ENCODE measurements at regions not wholly inside any gene's neighbourhood (a gene's known extent, or its start where the extent isn't known, plus 50 kb on each side); places are given as distances from the start of the nearest gene placed in this dataset.
"Not testable (repeated sequence)": the region's sequence is repeated elsewhere in the genome, so short reads cannot be mapped to it uniquely, and the experiment has no call there.

DNA sequence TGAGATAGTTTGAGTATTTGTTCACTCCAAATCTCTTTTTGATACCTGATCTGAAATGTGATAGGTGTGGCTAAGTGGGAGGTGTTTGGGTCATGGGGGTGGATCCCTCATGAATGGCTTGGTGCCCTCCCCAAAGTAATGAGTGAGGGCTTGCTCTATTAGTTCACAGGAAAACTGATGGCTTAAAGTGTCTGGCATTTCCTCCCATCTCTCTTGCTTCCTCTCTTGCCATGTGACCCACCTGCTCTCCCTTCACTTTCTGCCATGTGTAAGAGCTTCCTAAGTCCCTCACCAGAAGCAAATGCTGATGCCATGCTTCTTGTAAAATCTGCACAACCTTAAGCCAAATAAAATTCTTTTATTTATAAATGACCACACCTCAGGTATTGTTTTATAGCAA is 61.1 kb downstream of the MAD2L1 start:
- DNase-seq = no peak

DNA sequence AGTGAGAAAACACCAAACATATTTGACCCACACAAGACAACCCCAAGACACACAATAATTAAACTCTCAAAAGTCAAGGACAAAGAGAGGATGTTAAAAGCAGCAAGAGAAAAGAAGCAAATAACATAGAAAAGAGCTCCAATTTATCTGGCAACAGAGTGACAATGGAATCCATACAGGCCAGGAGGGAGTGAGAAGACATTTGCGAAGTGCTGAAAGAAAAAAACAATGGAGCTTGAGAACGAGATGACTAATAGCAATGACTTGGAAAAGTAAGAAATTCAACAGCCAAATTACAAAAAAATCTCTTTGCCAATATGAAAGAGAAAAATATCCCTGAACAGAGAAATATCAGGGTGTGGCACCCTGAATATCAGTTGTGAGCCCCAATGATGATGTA is 61.6 kb downstream of the MAD2L1 start:
- no peak for DNase-seq

DNA sequence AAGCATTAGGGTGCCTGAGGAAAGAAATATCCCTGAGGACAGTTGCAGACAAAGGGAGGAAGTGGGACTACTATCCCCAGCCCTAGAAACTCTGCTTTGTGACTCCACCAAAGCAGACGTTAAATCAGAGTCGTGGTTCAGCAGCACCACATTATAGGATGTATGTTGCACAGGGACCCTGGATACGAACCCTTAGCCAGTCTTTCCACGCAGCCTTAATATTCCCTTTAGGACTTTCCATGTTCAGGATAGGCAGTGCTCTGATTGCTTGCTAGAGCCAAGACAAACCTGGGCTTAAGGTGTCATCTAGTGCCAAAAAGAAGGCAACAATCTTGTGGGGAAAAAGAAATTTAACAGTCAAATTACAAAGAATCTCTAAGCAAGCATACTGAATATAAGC is 62.6 kb downstream of the MAD2L1 start:
- DNase-seq = no peak

DNA sequence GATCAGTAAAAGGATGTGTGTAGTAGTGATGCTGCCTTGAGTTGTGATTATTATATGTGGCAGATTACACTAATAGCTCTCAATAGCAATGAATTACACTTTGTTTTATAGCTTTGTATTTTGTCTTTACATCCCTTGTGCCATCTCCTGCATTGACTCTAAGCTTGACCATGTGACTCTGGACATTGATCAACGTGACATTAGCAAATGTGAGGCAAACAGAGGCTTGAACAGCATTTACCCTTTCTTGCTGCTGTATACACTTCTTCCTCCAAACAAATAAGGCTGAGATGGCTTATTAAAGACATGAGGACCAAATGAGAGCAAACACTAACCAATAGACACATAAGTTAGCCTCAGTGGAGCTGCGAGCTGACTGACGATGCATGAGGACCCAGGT is 63.5 kb downstream of the MAD2L1 start:
- no peak for DNase-seq

DNA sequence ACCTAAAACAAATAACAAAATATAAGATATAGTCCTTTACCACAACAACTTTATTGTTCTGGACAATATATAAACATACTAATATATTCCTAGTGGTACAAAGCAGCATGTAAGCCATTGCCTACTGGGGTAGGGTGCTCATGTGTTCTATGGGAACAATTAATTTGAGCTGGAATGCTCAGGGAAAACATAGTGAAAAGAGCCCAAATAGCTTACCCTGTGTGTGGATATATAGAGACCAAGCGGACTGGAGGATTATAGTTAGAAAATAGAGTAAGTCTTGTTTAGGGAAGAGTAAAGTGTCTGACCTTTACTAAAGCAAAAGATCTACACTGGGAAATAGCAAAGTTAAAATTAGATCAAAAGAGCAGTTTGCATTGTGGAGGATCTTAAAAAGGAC is 64.8 kb downstream of the MAD2L1 start:
- DNase-seq = no peak

DNA sequence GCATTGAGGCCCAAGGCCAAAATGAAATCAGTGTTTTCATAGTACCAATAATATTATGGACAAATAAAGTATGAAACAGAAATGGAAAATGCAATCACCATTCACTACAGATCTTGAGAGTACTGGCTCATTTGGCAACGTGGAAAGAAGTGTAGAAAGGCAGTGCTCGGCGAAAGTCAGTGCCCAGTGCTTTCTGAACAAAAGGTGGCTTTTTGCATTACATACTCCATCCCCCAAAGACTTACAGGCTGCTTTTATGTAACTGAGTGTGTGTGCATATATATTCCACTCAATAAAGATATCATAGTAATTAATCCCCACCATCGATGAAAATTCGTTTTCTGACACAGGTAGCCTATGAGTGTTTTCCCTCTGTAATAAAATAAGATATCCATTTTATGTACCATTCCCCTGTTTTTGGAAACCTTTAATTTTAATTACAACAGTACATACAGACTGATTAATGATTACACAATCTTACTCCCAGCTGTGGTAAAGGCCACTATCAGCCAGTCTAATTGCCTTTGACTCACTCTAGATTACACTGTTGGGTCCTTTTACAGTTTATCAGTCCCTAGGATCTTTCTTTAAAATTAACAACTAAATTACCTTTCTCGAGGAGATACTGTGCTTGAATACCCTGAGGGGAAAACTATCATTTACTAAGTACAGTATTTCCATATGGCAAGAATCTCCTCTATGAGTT is 65.9 kb downstream of the MAD2L1 start:
- no peak for DNase-seq

DNA sequence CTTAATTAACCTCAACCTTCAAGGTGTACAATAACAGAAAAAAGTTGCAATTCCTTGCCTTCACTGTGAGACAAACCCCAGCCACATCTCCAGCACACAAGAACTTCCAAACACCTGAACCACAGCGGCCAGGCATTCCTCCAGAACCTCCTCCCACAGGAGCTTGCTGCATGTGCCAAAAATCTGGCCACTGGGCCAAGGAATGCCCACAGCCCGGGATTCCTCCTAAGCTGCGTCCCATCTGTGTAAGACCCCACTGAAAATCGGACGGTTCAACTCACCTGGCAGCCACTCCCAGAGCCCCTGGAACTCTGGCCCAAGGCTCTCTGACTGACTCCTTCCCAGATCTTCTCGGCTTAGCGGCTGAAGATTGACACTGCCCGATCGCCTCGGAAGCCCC is 70.6 kb downstream of the MAD2L1 start:
- not testable (repeated sequence) for DNase-seq

DNA sequence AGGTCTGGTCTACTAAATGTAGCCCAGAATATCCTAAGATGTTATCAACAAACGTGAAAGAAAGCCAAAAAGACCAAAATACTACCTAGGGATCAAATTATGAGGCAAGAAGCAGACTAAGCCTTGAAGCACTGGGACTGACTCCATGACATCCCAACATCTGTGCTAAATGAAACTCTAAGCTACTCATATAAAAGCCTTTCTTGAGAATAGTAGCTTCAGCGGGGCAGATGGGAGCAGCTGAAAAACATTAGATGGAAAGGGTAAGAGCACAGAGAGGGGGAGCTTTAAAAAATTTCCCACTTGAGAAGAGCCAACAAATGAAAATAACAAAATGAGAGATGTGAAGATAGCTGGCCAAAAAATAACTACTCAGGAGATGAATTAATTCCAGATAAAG is 81.7 kb downstream of the MAD2L1 start:
- DNase-seq = no peak

DNA sequence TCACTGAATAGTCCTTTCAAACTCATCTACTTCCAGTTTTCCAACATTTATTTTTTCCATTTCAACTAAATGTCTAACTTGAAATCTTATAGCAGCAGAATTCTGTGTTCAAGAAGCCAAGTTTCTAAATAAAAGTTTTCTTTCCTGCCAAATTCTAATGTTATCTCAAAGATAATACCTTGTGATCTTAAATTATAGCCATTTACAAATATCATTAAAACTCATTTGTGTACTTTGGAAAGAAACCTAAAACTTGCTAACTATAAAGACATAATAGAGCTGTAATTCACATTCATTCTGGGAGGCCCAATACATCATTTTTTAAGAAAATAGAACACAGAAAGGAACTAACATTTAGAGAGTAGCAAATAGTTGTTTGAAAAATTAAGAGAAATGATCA is 83.9 kb downstream of the MAD2L1 start:
- DNase-seq = no peak

DNA sequence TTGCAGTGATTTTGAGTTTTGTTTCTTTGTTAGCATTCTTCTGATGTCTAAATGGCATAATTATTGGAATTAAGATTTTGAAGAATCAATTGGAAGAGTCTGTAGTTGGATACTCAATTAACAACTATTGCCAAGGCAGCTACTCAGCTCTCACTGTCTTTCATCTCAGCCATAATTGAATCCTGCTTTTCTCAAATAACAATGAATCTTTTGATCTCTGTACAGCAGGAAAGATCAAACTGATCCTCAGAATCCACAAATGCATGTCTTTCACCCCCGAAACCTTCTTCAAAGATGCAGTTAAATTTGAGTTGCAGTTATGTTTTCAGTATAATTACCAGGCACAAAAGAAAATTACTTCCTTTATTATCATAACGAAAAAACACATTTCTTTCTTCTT is 86.2 kb downstream of the MAD2L1 start:
- DNase-seq = no peak

DNA sequence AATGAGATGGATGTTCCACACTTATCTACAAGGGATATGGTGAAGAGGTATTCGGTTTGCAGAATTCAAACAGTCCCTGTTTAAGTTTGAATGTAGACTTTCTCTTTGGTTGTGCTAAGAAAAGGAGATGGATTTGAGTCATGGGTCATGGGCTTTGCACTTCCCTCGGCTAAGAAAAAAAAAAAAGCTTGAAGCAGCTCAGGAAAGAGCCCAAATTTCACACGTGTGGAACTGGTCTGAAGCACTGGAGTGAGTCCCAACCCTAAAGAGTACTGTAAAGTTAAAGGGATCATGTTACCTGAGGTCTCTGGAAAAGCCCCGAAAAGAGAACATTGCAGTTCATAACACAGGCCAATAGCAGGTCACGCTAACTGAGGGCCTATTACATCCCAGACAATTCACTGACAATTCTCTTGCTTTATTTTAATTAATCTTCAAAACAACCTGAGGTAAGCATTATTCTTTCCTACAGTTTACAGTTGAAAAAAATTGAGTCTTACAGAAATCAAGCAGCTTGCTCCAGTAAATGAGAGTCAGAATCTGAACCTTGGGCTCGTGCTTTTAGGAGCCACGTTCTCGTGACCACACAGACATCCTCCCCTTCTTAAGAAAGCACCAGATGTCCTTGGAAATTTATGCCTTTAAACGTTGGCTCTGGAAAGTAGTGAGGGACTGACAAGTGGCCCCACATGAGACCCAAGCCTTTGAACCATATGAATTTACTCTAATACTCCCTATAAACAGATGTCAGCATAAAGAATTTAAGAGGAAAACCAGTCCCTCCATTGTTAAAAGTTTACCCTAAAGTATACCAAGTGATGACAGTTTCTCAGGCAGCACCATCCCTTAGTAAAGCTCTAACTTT is 89.3 kb downstream of the MAD2L1 start:
- DNase-seq = no peak

DNA sequence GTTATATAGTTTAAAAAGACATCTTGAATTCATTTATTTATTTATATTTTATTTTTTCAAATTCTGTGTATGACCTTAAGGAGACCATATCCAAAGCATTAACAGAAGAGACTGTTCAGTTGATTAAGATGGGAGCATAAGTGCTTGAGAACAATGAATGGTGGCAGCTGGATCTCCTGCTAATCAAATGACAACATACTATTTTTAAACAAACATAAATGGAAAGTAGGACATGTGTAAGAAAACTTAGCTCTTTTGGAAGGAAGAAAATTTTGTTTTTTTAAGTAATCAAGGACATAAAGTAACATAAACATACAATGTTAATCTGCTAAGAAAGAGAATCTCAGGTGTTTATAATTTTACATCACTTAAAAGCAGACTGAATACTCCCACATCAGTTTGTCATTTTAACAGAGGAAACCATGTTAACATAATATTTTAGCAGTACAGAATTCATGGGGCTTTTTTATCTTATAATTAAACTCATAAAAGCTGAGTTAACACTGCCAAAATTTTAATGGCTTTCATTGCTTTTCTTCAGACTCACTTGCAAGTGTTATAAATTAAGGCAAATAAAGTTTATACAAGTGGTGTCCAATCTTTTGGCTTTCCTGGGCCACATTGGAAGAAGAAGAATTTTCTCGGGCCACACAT is 95.1 kb downstream of the MAD2L1 start:
- DNase-seq = no peak

DNA sequence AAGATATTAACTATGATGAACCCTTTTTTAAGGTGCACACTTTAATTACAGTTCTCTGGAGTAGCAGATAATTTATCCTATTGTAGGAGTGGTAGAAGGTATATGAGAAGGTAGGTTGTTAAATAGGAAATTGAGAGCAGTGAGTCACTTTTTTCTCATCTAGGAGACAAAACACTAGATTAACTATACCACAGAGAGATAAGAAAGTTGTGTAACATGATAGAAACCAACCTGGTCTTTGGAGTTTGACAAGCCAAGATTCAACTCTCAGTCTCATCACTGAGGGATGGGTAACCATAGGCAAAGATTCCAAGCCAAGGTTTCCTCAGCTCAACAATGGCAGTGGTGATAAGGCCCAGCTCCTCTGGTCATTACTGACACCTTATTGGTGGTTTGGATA is 104.0 kb downstream of the MAD2L1 start:
- DNase-seq = no peak

DNA sequence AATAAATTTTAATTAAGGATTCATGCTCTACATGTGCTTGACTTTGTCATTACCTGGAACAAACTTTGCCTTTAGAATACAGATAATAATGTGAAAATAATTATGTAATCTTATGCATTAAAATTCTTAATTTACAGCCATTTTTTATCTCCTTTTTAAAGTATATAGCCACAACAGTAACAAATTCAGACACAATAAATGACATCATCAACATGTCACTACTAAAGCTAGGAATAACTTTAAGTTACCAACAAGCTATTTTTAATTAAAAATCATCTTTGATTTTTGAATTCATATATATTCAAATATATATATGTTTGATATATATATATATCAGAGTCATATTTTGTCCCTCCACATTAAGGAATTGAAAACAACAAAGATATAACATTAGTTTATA is 107.7 kb downstream of the MAD2L1 start:
- DNase-seq = no peak

DNA sequence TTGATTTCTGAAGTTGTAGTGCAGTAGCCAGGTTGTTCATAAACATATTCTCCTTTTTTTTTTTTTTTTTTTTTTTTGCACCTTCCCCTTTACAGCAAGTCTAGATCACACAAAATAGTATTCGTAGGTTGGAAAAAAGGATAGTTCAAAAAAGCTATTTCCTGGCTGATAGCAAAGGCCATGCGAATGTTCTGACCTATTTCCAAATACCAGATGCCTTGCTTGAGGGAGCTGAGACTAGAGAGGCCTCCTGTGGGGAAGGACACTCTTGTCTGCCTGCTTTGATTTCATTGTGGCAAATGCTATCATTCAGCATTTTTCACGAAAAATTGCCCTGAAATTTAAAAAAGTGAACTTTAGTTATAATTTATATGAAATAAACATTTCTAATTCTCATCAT is 111.4 kb downstream of the MAD2L1 start:
- no peak for DNase-seq

DNA sequence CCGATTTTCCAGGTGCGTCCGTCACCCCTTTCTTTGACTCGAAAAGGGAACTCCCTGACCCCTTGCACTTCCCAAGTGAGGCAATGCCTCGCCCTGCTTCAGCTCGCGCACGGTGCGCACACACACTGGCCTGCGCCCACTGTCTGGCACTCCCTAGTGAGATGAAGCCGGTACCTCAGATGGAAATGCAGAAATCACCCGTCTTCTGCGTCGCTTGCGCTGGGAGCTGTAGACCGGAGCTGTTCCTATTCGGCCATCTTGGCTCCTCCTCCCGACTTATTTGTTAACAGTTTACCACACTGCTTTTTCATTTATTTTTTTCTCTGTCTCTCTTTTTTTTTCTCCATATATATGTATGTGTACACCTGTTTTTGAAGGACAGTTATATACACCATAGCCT is 112.2 kb downstream of the MAD2L1 start:
- DNase-seq = not testable (repeated sequence)

DNA sequence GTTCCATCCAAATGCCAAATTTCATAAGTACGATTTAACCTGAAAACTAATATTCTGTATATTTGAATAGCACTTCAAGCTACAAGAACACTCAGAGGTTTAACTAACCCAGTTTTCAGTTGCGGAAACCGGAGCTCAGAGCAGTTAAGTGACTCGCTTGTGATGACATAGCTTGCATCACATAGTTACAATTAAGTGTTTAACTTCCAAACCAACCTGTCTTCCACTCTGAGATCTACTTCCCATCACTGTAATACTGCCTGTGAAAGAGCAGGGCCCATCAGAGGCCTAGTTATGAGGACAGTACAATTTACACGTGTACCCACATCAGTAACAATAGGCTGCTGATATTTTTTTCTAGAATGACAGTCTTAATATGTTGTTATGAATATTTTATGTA is 120.3 kb downstream of the MAD2L1 start:
- DNase-seq = no peak

DNA sequence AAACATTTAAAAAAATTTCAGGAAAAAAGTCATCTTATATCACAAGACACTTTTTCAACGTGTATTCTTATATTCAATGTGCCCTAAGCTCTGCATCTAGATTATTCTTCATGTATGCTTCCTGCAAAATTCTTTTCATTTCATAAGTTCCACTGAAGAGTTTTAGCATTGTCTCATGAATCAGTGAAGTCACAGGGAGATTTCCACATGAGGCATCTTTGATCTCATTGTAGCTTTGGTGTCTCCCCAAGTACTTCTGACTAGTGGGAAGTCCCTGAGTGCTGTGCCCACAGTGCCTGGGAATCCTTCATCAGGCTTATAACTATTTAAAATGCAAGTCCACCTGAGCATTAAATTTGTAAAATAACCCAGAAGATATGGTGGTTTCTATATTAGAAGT is 123.8 kb downstream of the MAD2L1 start:
- DNase-seq = no peak

DNA sequence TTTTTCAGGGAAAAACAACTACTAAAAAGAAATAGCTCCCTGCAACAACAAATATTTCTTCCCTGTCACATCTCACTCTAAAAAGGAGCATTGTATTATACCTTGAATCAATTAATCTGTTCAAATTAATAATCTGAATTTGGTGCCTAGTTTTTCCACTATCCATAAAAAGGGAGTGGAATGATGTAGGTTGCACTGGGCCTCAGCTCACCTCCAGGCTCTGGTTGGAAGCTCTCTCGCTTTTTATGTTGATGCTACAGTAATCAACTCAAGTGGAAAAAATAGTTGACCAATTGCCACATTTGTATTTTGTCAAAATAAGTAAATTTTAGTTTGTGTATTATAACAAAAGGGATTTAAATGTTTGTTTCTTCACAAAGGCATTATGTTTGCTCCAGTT is 126.1 kb downstream of the MAD2L1 start:
- DNase-seq = no peak

DNA sequence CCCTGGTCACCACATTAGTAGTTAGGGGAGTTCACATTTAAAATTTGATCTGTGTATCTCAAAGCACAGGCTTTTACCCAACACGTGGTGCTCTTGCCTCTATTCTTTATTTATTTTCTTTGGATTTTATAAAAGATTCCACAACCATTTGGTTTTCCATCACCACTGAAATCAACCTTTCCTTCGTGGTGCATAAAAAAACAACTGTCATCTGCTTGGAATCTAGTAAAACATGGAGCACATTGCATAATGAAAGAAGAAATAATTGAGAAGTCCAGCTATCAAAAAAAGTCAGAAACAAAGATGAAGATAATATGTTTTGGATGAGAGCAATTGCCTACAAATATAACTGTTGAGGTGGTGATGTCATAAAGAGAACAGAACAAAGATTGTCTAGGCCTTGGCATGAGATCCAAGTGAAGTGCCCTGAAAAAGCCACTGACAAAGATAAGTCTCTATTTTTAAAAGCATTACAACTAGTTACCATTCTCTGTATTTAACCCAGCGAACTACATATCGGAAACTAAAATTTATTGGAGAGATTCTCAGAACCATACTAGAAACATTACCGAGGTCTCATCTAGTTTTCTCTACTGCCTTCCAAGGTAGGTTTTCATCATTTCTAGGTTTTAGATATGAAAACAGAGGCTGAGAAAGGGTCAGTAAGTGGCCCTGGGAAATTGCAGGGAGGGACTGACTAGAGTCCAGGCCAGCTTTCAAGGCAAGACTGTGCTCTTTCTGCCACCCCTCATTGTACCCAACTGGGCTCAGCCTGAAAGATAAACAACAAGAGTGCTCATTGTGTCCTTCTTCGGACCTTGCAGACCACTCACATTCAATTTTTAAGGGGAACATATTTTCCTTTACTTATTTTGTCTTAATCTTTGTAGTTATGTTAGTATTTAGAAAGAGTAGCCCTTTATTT is 127.3 kb downstream of the MAD2L1 start:
- DNase-seq = no peak

DNA sequence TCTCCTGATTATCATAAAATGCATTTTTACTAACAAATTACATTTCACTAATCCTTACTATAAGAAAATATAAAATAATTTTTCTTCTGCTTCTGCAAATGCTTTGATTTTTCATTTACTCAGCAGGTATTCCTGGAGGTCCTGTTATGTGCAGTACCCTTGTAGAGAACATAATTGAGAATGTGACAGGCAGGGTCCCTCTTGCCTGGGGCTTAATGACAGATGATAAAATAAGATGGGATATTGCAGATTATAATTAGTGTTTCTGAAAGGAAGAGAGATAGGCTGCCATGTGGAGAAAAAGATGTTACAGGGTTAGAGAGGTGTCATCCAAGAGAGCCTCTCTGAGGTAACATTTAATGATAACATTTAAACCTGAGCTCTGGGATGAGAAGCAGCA is 128.9 kb downstream of the MAD2L1 start:
- no peak for DNase-seq

DNA sequence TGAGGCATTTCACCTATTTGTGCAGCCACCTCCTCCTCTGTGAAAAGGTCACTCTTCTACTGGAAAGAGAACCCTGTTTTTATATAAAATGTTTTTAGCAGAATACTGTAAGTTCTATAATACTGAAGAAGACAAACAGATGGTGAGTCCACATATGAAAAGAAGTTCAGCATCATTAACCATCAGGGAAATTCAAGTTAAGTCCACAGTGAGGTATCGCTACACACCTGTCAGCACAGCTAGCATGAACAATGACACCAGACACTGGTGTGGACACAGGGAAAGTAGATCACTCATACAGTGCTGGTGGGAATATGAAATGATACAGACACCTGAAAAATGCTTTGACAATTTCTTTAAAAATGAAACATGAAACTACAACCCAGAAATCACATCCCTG is 133.0 kb downstream of the MAD2L1 start:
- DNase-seq = no peak

DNA sequence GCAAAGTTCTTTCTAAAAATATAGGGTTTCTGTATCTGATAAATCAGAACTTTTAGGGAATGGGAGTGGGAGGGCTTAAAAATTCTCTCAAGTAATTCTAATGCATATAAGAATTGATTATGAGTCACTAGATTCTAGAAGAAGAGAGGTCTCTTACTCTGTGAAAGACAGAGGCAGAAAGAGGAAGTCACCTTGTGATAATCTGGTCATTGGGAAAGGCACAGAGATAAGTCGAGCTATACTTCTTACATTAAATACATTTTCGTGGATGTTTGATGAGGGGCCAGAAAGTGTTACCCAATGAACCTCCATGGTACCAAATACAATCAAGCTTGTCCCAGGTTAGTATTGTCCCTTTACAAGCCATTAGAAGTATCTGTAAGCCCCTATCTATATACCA is 134.4 kb downstream of the MAD2L1 start:
- no peak for DNase-seq
